Subcutaneous abdominal adipose tissue (tissue), 5 donors: ENCODE measurements at regions not wholly inside any gene's neighbourhood (a gene's known extent, or its start where the extent isn't known, plus 50 kb on each side); places are given as distances from the start of the nearest gene placed in this dataset.
"Not testable (repeated sequence)": the region's sequence is repeated elsewhere in the genome, so short reads cannot be mapped to it uniquely, and the experiment has no call there.

ENCODE experiments used
- H3K27ac ChIP-seq: one replicate; pipeline ENCODE4 v1.7.0; 2013; ENCODE audit warnings: low read depth, mild to moderate bottlenecking, inconsistent platforms, low read length, moderate library complexity
- H3K27me3 ChIP-seq, 5 donors: one replicate each; pipeline ENCODE4 v1.7.0; 2013; ENCODE audit warnings: low read length in 5 of 5, inconsistent platforms in 1 of 5; ENCODE audit not compliant: control insufficient read depth in 5 of 5, insufficient read depth in 4 of 5
- H3K36me3 ChIP-seq, 5 donors: one replicate each; pipeline ENCODE4 v1.7.0; 2013; ENCODE audit warnings: low read length in 5 of 5; ENCODE audit not compliant: control insufficient read depth in 5 of 5, insufficient read depth in 5 of 5
- H3K4me1 ChIP-seq, 5 donors: one replicate each; pipeline ENCODE4 v1.7.0; 2013; ENCODE audit warnings: low read length in 5 of 5, mild to moderate bottlenecking in 3 of 5, moderate library complexity in 1 of 5; ENCODE audit not compliant: control insufficient read depth in 5 of 5, insufficient read depth in 5 of 5
- H3K4me3 ChIP-seq, 5 donors: one replicate each; pipeline ENCODE4 v1.7.0; 2013; ENCODE audit warnings: low read length in 5 of 5, low read depth in 1 of 5
- H3K9ac ChIP-seq, 5 donors: one replicate each; pipeline ENCODE4 v1.7.0; 2013; ENCODE audit warnings: low read length in 5 of 5, mild to moderate bottlenecking in 4 of 5, moderate library complexity in 3 of 5
- H3K9me3 ChIP-seq, 5 donors: one replicate each; pipeline ENCODE4 v1.7.0; 2013; ENCODE audit warnings: low read length in 5 of 5; ENCODE audit not compliant: control insufficient read depth in 5 of 5
- donor health status: healthy.
- donor health status: healthy.
- donor health status: healthy.
- donor health status: healthy.
- donor health status: healthy.

DNA sequence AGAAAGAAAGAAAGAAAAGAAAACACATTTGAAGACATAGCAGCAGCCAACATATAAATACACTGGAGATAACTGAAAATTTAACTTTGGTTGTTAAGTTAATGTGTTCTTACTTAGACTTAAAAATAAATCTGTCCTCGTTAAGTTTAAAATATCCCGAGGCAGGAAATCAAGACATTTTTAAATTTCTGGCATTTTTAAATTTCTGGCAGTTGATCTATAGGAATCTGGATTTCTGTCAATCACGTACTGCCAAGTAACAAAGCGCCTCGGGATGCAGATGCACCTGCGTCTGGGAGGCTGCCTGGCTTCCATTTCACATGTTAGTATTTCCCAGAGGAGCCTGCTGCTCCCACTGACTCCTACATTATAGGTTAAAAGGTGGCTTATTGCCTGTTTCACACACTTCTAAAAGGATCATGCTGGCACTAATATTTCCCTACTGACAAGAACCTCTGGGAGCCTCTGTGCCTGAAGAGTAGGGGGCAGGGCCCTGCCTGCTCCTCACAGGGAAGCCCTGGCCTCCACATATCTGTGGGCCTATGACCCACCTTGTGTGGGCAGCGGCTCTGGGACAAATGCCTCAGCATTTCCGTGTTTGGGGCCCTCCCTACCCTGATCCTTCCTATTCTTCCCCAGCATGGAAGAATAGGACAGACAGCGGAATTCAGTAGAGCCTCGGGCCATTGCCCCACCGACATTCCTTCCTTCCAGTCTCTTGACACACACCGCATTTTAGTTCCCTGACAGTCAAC lies 62.8 kb upstream of the ATP12A start:
- Histone ChIP-seq H3K27ac (no peak overlapping the region), H3K36me3 (no peaks in the 10 kb centered on the region), H3K9ac (no peak overlapping the region), H3K4me1 (no peaks in the 10 kb centered on the region), H3K9me3 (no peaks in the 10 kb centered on the region), H3K4me3 (no peak overlapping the region), H3K27me3 (no peaks in the 10 kb centered on the region)

DNA sequence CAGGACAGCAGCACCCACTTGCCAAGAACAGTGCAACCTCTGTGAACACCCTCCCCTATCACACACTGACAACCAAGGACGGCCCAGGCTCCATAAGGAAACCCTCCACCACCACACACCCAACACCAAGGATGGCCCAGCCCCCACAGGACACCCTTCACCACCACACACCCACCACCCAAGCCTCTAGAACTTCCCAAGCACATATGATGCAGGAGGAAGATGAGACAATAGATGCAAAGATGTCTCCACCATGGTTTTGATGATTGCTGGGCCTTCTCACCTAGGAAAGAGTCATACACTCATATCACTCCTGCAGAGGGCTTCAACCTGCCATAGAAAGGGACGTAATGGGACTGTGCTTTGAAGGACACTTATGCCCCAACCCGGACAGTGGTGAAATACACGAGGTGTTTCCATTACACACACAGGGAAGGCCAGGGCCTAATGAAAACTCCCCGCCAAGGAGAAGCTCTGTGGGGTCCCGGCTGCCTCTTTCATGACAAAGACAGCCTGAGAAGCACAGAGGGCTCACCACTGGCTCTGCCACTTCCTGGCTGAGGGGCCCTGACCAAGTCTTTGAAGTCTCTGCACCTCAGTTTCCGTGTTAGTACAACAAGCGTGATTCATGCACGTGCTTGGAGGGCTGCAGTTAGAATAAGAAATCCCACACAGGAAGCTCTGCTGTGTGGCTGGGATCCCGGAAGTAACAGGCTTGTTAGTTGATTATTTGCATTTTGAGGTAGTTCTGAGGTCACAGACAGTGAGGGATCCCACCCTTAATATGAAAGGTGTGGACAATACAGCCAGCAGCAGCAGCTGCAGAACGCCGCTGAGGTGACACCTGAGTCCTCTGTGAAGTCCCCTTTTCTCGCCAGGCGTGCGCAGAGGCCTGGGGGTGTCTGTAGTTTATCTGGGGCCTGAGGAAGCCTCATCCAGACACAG lies 61.9 kb upstream of the ATP12A start:
- Histone ChIP-seq H3K4me3 (no peak overlapping the region), H3K36me3 (no peaks in the 10 kb centered on the region), H3K9ac (no peak overlapping the region), H3K4me1 (no peaks in the 10 kb centered on the region), H3K27ac (no peak overlapping the region), H3K27me3 (no peaks in the 10 kb centered on the region), H3K9me3 (no peaks in the 10 kb centered on the region)

DNA sequence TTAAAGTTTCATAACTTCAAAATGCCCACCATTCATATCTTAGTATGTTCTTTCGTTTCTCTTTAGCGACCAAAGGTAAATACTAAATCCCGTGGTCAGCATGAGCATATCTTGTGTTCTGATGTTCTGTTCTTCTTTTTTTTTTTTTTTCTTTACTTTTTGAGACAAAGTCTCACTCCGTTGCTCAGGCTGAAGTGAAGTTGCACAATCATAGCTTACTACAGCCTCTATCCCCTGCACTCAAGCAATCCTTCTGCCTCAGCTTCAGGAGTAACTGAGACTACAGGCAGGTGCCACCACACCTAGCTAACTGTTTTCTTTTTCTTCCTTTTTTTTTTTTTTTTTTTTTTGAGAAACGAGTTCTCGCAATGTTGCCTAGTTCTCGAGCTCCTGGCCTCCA lies 60.9 kb upstream of the ATP12A start:
- Histone ChIP-seq H3K9ac (no peak overlapping the region), H3K36me3 (no peaks in the 10 kb centered on the region), H3K4me3 (no peak overlapping the region)

DNA sequence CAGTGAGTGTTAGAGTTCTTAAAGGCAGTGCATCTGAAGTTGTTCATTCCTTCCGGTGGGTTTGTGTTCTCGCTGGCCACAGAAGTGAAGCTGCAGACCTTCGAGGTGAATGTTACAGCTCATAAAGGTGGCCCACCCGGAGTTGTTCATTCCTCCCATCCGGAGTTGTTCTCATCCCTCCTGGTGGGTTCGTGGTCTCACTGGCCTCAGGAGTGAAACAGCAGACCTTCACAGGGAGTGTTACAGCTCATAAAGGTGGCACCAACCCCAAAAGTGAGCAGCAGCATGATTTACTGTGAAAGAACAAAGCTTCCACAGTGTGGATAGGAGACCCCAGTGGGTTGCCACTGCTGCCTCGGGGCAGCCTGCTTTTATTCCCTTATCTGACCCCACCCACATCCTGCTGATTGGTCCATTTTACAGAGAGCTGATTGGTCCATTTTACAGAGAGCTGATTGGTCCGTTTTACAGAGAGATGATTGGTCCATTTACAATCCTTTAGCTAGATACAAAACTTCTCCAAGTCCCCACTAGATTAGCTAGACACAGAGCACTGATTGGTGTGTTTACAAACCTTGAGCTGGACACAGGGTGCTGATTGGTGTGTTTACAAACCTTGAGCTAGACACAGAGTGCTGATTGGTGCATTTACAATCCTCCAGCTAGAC lies 57.6 kb upstream of the ATP12A start:
- not testable (repeated sequence) for H3K4me1 ChIP-seq, H3K27me3 ChIP-seq, H3K9ac ChIP-seq, H3K36me3 ChIP-seq, H3K27ac ChIP-seq, H3K9me3 ChIP-seq, H3K4me3 ChIP-seq

More for the DNA sequence above, 60.9 kb upstream of the ATP12A start:
- no peaks in the 10 kb centered on the region for H3K4me1 ChIP-seq
- H3K9me3 ChIP-seq: no peaks in the 10 kb centered on the region
- H3K27me3 ChIP-seq: no peaks in the 10 kb centered on the region
- H3K27ac ChIP-seq: no peak overlapping the region

DNA sequence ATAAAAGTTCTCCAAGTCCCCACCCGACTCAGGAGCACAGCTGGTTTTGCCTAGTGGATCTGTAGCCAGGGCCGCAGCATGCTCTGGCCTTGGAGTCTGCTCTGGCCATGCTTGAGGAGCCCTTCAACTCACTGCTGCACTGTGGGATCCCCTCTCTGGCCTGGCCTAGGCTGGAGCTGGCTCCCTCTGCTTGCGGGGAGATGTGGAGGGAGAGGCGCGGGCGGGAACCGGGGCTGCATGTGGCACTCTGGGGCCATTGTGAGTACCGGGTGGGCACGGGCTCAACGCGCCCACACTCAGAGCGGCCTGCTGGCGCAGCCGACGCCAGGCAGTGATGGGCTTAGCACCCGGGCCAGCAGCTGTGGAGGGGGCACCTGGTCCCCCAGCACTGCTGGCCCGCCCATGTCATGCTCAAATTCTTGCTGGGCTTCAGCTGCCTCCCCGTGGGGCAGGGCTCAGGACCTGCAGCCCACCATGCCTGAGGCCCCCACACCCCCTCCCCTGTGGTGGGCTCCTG lies 57.0 kb upstream of the ATP12A start:
- no peaks in the 10 kb centered on the region for H3K27me3 ChIP-seq
- H3K4me1 ChIP-seq: peaks cover 0 to 2% (median 0%) of the 10 kb centered on the region in 5 donors
- no peaks in the 10 kb centered on the region for H3K9me3 ChIP-seq
- H3K36me3 ChIP-seq: no peaks in the 10 kb centered on the region
- H3K9ac ChIP-seq: no peak overlapping the region
- no peak overlapping the region for H3K4me3 ChIP-seq
- no peak overlapping the region for H3K27ac ChIP-seq

DNA sequence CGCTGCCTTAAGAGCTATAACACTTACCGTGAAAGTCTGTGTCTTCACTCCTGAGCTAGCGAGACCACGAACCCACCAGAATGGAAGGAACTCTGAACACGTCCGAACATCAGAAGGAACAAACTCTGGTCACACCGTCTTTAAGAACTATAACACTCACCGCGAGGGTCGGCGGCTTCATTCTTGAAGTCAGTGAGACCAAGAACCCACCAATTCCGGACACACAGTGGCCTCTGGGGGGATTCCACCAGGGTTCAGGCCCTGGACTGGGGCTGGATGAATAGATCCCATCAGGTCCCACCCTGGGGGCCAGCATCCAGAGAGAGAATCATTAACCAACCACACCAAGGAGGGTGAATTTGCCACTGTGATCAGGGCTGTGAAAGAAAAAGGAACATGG lies 55.8 kb upstream of the ATP12A start:
- Histone ChIP-seq H3K27me3 (no peaks in the 10 kb centered on the region), H3K36me3 (no peaks in the 10 kb centered on the region), H3K27ac (no peak overlapping the region), H3K9me3 (no peaks in the 10 kb centered on the region), H3K9ac (no peak overlapping the region), H3K4me3 (no peak overlapping the region), H3K4me1 (peaks cover 0 to 2% (median 0%) of the 10 kb centered on the region in 5 donors)

DNA sequence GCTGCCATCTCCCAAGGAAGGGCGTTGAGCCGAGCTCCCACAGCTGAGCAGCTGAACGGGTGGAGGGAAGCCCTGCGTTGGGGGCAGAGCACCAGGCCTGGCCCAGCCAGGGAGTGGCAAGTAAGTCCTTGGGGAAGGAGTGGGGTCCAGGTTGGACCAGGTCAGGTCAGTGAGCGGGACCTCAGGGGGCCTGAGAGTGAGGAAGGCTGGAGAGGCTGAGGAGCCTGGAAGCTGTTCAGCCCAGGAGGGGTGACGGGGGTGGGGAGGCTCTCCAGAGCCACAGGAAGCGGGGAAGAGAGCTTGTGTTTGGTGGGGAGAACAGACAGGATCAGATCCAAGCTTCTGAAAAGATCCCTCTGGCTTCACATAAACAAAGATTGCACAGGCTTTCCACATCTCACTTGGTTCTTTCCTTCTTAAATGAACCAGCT lies 55.4 kb upstream of the ATP12A start:
- peaks cover 0 to 2% (median 0%) of the 10 kb centered on the region in 5 donors for H3K4me1 ChIP-seq
- no peaks in the 10 kb centered on the region for H3K27me3 ChIP-seq
- H3K27ac ChIP-seq: no peak overlapping the region
- no peaks in the 10 kb centered on the region for H3K36me3 ChIP-seq
- no peaks in the 10 kb centered on the region for H3K9me3 ChIP-seq
- H3K9ac ChIP-seq: no peak overlapping the region
- H3K4me3 ChIP-seq: no peak overlapping the region

DNA sequence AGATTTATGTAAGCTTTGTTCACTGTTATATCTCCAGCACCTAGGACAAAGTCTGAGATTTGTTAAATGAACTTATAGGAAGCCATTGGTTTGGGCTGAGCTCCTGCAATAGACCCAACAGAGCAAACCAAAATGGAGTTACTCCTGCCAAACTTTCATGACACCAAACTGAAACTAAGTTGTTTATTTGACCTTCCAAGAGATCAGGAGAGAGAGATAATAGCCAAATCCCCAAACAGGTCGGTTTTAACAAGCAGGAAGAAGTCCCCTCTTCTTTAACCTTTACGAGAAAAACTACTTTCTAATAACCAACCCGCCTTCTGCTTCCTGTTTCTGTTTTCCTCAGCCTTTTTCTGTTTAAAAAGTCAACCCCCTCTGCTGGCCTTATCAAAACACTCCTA lies 54.9 kb upstream of the ATP12A start:
- Histone ChIP-seq H3K27ac (no peak overlapping the region), H3K27me3 (no peaks in the 10 kb centered on the region), H3K36me3 (no peaks in the 10 kb centered on the region), H3K4me3 (no peak overlapping the region), H3K4me1 (peaks cover 0 to 2% (median 0%) of the 10 kb centered on the region in 5 donors), H3K9me3 (no peaks in the 10 kb centered on the region), H3K9ac (no peak overlapping the region)

DNA sequence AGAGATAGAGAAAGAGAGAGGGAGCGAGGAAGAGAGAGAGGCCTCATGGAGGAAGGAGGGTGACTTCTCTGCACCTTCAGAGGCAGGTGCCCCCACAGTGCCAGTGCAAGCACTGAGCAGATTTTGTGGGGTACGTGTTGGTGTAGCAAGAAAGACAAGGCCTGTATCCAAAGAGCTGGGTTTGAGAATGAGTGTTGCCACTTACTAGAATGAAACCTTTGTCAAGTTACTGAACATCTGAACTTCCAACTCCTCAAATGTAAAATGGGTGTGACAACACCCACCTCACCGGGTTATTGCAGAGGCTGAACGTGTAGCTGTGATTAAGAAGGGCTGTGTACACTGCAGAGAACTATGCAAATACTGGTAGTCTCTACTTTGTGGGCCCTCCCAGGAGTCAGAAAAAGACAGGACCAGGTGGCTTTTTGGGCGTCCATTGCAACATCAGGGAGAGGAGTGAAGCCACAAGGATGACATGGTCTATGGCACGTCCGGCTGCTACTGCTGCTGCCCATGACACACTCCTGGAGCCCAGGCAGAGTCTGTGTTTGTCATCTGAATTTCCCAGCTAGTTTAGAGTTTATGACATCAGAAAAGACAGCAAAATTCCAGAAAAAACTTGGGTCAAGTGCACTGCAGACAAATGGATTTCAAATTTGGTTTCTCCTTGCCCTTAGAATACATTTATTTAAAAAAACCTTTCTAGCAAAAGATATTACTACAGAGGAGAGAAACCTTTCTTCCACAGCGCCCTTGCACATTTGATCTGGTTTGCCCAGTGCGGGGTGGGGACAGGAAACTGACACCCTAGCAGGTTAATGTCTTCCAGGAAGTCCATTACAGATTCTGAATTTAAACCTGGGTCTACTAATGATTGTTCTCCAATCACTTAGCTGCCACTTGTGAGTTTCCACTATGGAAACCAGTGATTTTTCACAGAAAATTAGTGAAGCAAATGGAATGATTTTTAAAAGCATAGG lies 54.0 kb upstream of the ATP12A start:
- Histone ChIP-seq H3K27me3 (no peaks in the 10 kb centered on the region), H3K9ac (no peak overlapping the region), H3K27ac (no peak overlapping the region)

More for the DNA sequence above, 54.0 kb upstream of the ATP12A start:
- no peaks in the 10 kb centered on the region for H3K9me3 ChIP-seq
- H3K36me3 ChIP-seq: no peaks in the 10 kb centered on the region
- no peak overlapping the region for H3K4me3 ChIP-seq
- peaks cover 0 to 2% (median 0%) of the 10 kb centered on the region in 5 donors for H3K4me1 ChIP-seq
